Endothelial cell of umbilical vein (primary cell): ENCODE measurements at regions not wholly inside any gene's neighbourhood (a gene's known extent, or its start where the extent isn't known, plus 50 kb on each side); places are given as distances from the start of the nearest gene placed in this dataset.

Experiments
- BruUV-seq: library from RNA; stranded (reverse); fragments of 400-500 nt; replicated peaks from 2 replicates; lab custom pipeline; 2021; lab: Mats Ljungman, UMichigan
- CTCF ChIA-PET: fragments of 300-600, 350-600 bp; sonication (Branson Sonifier 250); formaldehyde crosslinking; loops from one replicate; lab custom pipeline; 2021; ENCODE audit warnings: antibody characterized with exemption, inconsistent platforms; lab: Charles Lee
- POLR2A ChIA-PET: fragments of 300-600, 350-600 bp; sonication (Branson Sonifier 250); formaldehyde crosslinking; loops from one replicate; lab custom pipeline; 2021; ENCODE audit warnings: antibody characterized with exemption, inconsistent platforms; lab: Charles Lee
- DNase-seq: peaks from one replicate; pipeline ENCODE4 v3.0.0-alpha.2; 2011; ENCODE audit warnings: low read depth, low spot score
- FAIRE-seq: peaks from 2 replicates; lab custom pipeline; 2011; peaks lifted over from hg19 to GRCh38; lab: Jason Lieb, UNC
- H2AFZ ChIP-seq: 2 replicates; pipeline ENCODE4 v1.6.0; 2012; ENCODE audit warnings: low read depth, low read length, control low read depth, inconsistent platforms
- H3K27ac ChIP-seq: 2 replicates; pipeline ENCODE4 v1.5.1; 2011; ENCODE audit warnings: low read depth, mild to moderate bottlenecking, control low read depth, low read length, moderate library complexity; ENCODE audit not compliant: insufficient read depth
- H3K27me3 ChIP-seq, 2 experiments: 2 replicates each; pipeline versions ENCODE4 v1.6.0 to v1.6.1; 2011; ENCODE audit warnings: low read length in 2 of 2, mixed read lengths in 1 of 2; ENCODE audit not compliant: control insufficient read depth in 2 of 2, insufficient read depth in 2 of 2
- H3K36me3 ChIP-seq, 2 experiments: 2 replicates in 1 of 2; 3 replicates in 1 of 2; pipeline ENCODE4 v1.5.1; 2011; ENCODE audit warnings: low read length in 2 of 2, mild to moderate bottlenecking in 1 of 2, moderate library complexity in 1 of 2; ENCODE audit not compliant: control insufficient read depth in 2 of 2, insufficient read depth in 2 of 2; ENCODE audit errors: extremely low read depth in 1 of 2
- H3K4me1 ChIP-seq: 3 replicates; pipeline ENCODE4 v1.5.1; 2011; ENCODE audit warnings: mild to moderate bottlenecking, low read length; ENCODE audit not compliant: control insufficient read depth, insufficient read depth; ENCODE audit errors: extremely low read depth
- H3K4me2 ChIP-seq: 2 replicates; pipeline ENCODE4 v1.6.1; 2011; ENCODE audit warnings: low read length, control low read depth, mixed read lengths; ENCODE audit not compliant: insufficient read depth
- H3K4me3 ChIP-seq, 3 experiments: fragments of 200-600 bp in 1 of 3; sonication (generic), shearing (Covaris generic) in 1 of 3; replicated peaks in 1 of 3; 2 replicates each; pipeline ENCODE4 v1.5.1; 2011 to 2016; ENCODE audit warnings: control low read depth in 3 of 3, low read length in 3 of 3, mild to moderate bottlenecking in 2 of 3, inconsistent platforms in 1 of 3, low read depth in 1 of 3, moderate library complexity in 1 of 3; ENCODE audit not compliant: insufficient read depth in 1 of 3
- H3K79me2 ChIP-seq: 2 replicates; pipeline ENCODE4 v1.6.0; 2012; ENCODE audit warnings: low read length, inconsistent platforms; ENCODE audit not compliant: control insufficient read depth, insufficient read depth
- H3K9ac ChIP-seq: replicated peaks from 2 replicates; pipeline ENCODE3; 2011; ENCODE audit warnings: low read length, control low read depth; ENCODE audit not compliant: insufficient read depth; ENCODE audit errors: extremely low read depth
- H3K9me1 ChIP-seq: replicated peaks from 3 replicates; pipeline ENCODE4 v1.6.0; 2011; ENCODE audit warnings: mild to moderate bottlenecking, low read length; ENCODE audit not compliant: control insufficient read depth, insufficient read depth; ENCODE audit errors: extremely low read depth
- H3K9me3 ChIP-seq: replicated peaks from 2 replicates; pipeline ENCODE4 v1.5.1; 2012; ENCODE audit warnings: low read length, inconsistent platforms; ENCODE audit not compliant: control insufficient read depth, insufficient read depth
- H4K20me1 ChIP-seq: replicated peaks from 2 replicates; pipeline ENCODE3; 2011; ENCODE audit warnings: mild to moderate bottlenecking, low read length; ENCODE audit not compliant: control insufficient read depth, insufficient read depth; ENCODE audit errors: extremely low read depth
- EZH2 ChIP-seq: IDR thresholded peaks from 2 replicates; pipeline ENCODE4 v1.6.1; 2012; ENCODE audit warnings: borderline replicate concordance, low read depth, mild to moderate bottlenecking, moderate library complexity, low read length, inconsistent platforms; ENCODE audit not compliant: severe bottlenecking
- FOS ChIP-seq: IDR thresholded peaks from 2 replicates; pipeline ENCODE4 v1.6.1; 2011; ENCODE audit warnings: mild to moderate bottlenecking, low read length, moderate library complexity, borderline replicate concordance; ENCODE audit not compliant: insufficient read depth
- GATA2 ChIP-seq: IDR thresholded peaks from 2 replicates; pipeline ENCODE4 v1.7.0; 2011; ENCODE audit warnings: low read depth, mild to moderate bottlenecking, moderate library complexity, mixed read lengths, low read length; ENCODE audit not compliant: insufficient read length, insufficient read depth
- JUN ChIP-seq: IDR thresholded peaks from 2 replicates; pipeline ENCODE4 v1.6.1; 2011; ENCODE audit warnings: borderline replicate concordance, low read depth; ENCODE audit not compliant: insufficient read length, insufficient read depth
- MYC ChIP-seq: IDR thresholded peaks from one replicate; pipeline ENCODE4 v1.6.1; 2011; ENCODE audit warnings: mild to moderate bottlenecking, low read depth, low read length
- POLR2A ChIP-seq: IDR thresholded peaks from 2 replicates; pipeline ENCODE4 v1.6.1; 2012; ENCODE audit warnings: low read depth, mild to moderate bottlenecking, control low read depth, low read length
- POLR2AphosphoS5 ChIP-seq: IDR thresholded peaks from 2 replicates; pipeline ENCODE4 v1.6.1; 2012; ENCODE audit warnings: low read depth, mild to moderate bottlenecking, control low read depth, low read length, moderate library complexity; ENCODE audit not compliant: insufficient read depth
- dilution Hi-C: fragments of 300-500 bp; cut with MboI; formaldehyde crosslinking; loops from one replicate; pipeline ENCODE4 v1.15.0; 2019; ENCODE audit warnings: low sequenced_read_pairs; ENCODE audit not compliant: extremely low pct_ligation_motif_present
- intact Hi-C: fragments of 100-400 bp; cut with micrococcal nuclease; formaldehyde crosslinking; loops from one replicate; pipeline ENCODE4 v1.10.0; 2022
- TF ChIP-seq, protein P1 (sequence below), 2 donors: IDR thresholded peaks; 1 replicate in 1 of 2; 2 replicates in 1 of 2; pipeline ENCODE4 v1.5.1; 2011; ENCODE audit warnings: low read length in 2 of 2, mild to moderate bottlenecking in 2 of 2, moderate library complexity in 2 of 2, control low read depth in 1 of 2, inconsistent platforms in 1 of 2, low read depth in 1 of 2; ENCODE audit not compliant: insufficient read depth in 1 of 2; ENCODE audit errors: extremely low read depth in 1 of 2
- TF ChIP-seq, protein P2 (sequence below): IDR thresholded peaks from 2 replicates; pipeline ENCODE4 v1.6.1; 2011; ENCODE audit not compliant: insufficient read depth, insufficient read length

- Histone ChIP-seq H3K4me3 (no peak overlapping the region), H3K9ac (no peak overlapping the region), H3K9me3 (no peaks in the 10 kb centered on the region), H3K36me3 (no peaks in the 10 kb centered on the region), H3K9me1 (no peaks in the 10 kb centered on the region), H2AFZ (no peak overlapping the region), H3K79me2 (no peaks in the 10 kb centered on the region), H4K20me1 (no peaks in the 10 kb centered on the region), H3K27ac (no peak overlapping the region), H3K4me2 (no peak overlapping the region), H3K4me1 (no peaks in the 10 kb centered on the region), H3K27me3 (no peaks in the 10 kb centered on the region)
- no TSS peak for BruUV-seq
- ChIA-PET POLR2A (no interaction called here), CTCF (interaction anchor here (1.0 kb wide), 1 partner anchor 488 kb away, joined by 3 read pairs; no protein-coding TSS in a partner anchor)
- dilution Hi-C loops = no loop called here
- TF ChIP-seq JUN (no peak), FOS (no peak), MYC (no peak), EZH2 (no peak), GATA2 (no peak), POLR2AphosphoS5 (no peak), POLR2A (no peak)
- TF ChIP-seq, protein P1, sequence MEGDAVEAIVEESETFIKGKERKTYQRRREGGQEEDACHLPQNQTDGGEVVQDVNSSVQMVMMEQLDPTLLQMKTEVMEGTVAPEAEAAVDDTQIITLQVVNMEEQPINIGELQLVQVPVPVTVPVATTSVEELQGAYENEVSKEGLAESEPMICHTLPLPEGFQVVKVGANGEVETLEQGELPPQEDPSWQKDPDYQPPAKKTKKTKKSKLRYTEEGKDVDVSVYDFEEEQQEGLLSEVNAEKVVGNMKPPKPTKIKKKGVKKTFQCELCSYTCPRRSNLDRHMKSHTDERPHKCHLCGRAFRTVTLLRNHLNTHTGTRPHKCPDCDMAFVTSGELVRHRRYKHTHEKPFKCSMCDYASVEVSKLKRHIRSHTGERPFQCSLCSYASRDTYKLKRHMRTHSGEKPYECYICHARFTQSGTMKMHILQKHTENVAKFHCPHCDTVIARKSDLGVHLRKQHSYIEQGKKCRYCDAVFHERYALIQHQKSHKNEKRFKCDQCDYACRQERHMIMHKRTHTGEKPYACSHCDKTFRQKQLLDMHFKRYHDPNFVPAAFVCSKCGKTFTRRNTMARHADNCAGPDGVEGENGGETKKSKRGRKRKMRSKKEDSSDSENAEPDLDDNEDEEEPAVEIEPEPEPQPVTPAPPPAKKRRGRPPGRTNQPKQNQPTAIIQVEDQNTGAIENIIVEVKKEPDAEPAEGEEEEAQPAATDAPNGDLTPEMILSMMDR (IDR thresholded peaks at IDR 0.05; ENCODE audit: extremely low read depth in 1 of 2, insufficient read depth in 1 of 2, low read depth in 1 of 2, low read length in 2 of 2) = no peak
- TF ChIP-seq, protein P2, sequence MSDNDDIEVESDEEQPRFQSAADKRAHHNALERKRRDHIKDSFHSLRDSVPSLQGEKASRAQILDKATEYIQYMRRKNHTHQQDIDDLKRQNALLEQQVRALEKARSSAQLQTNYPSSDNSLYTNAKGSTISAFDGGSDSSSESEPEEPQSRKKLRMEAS = no peak
- intact Hi-C loops = no loop called here
- FAIRE-seq (no peak), DNase-seq (no peak)
Measured at GRCh38 chr15:35932531-35932930, 386.6 kb upstream of the DPH6 start.
